ENCODE measurements at regions not wholly inside any gene's neighbourhood (a gene's known extent, or its start where the extent isn't known, plus 50 kb on each side); places are given as distances from the start of the nearest gene placed in this dataset.

DNA sequence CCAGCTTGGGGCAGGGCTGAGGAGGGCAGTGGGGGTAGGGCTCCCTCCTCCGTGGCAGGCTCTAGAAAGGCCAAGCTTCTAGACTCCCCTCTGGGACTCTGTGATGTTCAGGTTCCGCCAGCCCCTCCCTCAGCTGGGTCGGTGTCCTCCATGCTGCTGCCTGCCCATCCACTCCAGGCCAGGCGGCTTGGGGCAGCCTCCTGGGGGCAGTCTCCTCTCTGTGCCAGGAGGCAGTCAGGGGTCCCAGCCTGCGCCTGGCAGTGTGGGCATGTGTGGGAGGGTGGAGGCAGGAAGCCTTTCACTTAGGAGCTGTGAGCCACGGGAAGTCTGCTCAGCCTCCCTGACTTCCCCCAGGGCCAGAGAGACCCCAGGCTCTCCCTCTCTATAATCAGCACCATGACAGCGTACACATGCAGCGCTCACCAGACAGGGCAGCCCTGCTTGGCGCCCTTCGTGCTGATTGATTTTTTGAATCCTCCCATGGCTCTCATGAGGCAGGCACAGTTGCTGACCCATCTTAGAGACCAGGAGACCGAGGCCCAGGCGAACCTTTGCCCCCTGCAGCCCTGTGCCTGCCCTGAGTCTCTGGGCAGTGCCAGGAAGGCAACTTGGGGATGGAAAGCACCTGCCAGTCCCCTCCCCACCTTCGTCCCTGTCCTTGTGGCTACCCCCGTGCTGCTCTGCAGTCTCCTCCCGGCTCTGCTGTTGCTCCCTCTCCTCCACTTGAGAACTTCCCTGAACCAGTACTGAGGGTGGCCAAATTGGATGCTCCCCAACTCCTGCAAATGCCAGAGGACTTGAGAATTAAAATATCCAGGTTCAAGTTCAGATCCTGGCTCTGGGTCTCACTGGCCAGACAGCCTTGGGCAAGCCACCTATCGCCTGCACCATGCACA is 234.7 kb upstream of the GSE1 start:
- no peak for DNase-seq (ENCODE audit: low spot score)

DNA sequence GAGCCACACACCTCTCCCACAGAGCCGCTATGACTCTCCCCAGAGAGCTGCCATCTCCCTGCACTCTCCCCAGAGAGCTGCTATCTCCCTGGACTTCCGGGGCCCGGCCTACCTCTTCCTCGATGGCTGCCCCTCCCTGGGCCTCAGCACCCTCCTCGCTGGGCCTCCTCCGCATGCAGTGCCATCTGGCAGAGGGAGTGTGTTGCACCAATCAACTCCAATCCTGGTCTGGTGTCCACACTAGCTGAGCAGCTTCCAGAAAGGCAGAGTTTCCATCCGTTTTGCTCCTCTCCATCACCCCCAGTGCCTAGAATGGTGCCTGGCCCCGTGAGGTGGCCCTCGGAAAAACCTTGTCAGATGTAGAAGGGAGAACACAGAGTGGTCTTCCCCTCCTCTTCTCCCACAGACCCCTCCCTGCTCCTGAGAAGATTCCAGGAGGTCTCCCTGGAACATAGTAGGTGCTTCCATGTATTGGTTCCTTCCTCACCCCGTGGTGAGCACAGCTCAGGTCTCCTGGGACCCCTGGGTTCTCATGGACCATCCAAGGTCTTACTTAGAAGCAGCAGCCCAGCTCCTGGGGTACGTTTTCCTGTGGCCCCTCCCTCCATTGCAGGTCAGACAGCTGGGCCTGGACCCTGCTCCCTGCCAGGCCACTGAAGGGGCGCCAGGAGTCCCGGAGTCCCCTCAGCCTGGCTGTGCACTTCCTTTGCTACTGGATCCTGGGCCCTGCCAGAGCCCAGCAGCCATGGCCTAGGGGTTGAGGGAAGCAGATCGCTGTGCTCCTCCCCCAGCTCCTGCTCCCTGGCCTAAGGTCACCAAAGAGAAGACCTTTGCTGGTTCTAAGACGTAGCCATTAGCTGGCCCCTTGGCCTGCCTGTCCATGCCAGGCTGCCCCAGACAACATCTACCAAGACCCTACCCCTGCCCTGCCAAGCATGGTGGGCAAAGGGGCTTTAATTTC is 233.8 kb upstream of the GSE1 start:
- DNase-seq (ENCODE audit: low spot score), result no peak

DNA sequence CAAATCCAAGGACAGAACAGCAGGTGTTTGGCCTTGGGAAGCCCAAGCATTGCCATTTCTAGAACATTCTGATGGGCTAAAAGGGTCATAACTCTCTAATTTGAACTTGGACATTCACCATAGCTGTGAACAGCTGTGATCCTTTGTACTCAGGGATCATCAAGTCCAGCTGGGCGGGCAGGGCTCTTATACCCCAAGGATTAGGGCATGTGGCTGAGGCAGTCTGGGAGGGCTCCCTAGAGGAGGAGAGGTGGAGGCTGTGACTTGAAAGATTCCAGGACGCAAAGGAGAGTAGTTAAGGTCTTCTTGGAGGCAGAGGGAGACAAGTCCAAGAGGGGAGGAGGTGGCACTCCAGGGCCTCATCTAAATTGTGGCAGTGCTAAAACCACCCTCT is 233.1 kb upstream of the GSE1 start:
- no peak for DNase-seq (ENCODE audit: low spot score)

DNA sequence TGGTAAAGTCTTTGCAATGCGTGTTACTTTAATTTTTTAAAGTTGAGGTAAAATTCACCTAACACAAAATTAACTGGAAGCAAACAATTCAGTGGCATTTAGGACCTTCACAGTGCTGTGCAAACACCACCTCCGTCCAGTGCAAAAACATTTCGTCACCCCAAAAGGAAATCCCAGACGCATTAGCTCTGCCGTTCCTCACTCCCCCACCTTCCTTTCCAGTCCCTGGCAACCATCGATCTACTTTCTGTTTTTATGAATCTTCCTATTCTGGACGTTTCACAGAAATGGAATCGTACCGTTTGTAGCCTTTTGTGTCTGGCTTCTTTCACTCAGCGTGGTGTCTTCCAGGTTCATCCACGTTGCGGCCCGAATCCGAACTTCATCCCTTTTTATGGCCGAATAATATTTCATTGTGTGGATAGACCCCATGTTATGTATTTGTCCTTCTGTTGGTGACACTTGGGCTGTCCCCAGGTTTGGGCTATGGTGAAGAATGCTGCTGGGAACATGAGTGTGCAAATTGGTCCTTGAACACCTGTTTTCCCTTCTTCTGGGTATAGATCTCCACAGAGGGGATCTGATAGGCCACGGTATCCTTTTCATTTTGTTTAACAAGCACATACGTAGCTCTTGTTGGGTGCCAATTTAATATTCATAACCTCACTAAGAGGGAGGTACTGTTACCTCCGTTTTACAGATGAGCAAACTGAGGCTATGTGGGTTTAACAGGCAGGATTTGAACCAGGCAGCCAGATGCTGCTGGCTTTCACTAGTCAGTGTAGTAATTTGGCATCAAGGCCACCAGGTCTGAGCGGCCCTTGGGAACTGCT is 232.0 kb upstream of the GSE1 start:
- no peak for DNase-seq (ENCODE audit: low spot score)

DNA sequence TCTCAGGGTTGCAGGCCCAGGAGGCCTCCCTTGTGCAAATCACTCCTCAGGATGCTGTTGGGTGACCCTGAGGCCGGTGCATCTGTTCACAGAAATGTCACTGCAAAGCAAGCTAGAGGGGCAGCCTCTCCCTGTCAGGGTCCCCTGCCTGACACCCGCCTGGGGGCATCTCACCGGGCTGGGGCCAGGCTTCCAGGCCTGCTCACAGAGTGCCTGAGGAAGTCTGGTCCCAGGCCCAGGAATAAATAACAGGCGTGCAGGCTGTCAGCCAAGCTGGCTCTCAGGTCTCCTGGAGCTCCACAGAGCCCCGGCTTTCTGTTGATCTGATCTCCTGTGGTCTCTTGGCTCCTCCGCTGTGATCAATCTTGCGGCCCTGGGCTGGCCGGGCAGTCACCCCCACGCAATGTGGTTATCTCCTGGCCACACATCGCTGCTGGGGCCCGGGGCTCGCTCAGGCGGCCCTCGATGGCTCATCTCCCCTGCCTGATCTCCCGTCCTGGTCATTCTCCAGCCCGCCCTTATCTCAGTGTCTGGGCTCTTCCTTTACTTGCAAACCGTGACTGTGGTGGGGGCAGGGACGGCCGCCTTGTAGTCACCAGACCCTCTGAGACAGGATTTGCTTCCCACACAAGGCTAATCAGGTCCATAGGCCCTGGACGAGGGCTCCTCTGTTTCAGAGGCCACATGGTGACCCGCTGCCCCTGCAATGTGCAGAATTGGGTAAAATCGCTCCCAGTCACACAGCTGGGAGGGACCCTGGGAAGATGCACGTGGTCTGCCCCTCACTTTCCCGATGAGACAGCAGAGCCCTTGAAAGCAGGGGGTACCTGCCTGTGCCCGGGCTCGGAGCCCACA is 231.2 kb upstream of the GSE1 start:
- DNase-seq (ENCODE audit: low spot score), result no peak

DNA sequence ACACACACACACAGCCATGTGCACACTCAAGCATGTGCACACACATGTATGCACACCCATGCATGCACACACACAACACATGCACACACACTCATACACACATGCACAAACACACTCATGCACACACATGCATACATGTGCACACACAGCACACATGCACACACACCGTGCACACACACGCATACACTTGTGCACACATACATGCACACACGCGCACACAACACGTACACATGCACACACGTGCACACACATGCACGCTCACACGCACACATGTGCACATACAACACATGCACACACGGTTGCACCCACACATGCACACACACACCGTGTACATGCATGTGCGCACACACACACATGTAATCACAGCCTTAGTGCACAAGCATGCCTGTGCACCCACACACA is 230.4 kb upstream of the GSE1 start:
- no peak for DNase-seq (ENCODE audit: low spot score)

DNA sequence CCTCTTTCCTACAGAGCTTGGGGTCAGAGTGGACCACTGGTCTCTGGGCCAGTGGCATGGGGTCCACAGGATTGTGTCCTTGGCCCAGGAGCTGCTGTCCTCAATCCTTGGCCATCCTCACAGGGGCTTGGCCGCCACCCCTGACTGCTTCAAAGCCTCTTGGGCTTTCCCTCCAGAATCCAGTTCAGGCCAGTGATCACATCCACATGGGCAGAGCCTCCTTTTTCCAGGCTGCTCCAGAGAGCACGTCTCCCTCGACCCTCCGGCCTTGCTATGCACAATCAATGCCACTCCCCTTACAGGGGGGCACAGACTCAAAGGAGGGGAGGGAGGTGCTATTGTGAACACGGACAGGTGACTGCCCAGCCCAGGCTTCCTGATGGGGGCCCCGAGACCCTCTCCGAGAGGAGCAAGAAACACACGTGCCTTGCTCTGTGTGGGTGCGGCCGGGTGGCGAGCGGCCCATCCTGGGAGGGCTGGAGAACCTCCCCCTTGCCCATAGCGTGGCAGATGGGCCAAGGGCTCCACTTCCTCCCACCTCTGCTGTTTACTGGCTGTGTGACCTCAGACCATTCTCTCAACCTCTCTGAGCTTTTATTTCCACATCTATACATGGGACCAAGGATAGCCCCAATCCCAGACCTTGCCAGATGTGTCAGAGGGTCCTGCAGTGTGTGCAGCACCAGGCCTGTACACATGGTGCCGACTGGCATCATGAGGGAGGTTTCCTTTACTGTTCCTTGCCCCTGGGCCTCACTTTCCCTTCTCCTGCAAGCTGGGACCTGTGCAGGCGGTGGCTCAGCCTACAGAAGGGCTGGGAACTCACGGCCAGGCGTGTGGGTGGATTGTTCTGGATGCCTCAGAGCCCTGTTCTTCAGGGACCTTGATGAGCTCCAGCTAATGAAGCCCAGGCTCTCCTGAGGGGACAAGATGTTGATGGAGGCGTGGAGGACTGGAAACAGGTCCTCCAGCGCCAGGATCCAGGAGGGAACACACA is 229.0 kb upstream of the GSE1 start:
- DNase-seq (ENCODE audit: low spot score), result no peak

DNA sequence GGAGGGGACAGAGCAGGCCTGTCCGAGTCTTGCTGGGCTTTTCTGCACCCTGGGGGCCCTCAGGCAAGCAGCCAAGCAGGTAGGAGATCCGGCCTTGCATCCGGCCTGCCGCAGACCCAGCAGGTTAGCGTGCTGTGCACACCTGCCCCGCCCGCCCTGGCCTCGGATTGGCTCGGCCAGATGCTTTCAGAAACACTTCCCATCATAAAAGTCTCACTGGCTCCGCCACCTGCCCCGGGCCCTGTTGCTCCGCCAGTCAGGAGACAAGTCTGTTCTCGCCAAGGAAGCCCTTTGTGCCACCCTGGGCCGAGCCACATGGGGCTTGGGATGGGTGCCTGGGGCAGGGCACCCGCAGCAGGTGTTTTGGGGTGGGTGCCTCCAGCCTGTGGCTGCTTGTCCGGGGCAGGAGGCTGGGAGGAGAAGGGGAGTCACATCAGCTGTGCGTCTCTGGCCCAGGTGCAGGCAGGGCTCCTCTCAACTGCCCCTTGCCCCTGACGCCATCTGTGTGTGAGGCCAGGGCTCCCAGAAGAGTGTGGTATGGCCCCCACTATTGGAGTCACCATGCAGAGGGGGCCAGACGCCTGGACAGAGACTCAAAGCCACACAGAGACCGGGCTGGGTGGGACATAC is 228.2 kb upstream of the GSE1 start:
- no peak for DNase-seq (ENCODE audit: low spot score)

DNA sequence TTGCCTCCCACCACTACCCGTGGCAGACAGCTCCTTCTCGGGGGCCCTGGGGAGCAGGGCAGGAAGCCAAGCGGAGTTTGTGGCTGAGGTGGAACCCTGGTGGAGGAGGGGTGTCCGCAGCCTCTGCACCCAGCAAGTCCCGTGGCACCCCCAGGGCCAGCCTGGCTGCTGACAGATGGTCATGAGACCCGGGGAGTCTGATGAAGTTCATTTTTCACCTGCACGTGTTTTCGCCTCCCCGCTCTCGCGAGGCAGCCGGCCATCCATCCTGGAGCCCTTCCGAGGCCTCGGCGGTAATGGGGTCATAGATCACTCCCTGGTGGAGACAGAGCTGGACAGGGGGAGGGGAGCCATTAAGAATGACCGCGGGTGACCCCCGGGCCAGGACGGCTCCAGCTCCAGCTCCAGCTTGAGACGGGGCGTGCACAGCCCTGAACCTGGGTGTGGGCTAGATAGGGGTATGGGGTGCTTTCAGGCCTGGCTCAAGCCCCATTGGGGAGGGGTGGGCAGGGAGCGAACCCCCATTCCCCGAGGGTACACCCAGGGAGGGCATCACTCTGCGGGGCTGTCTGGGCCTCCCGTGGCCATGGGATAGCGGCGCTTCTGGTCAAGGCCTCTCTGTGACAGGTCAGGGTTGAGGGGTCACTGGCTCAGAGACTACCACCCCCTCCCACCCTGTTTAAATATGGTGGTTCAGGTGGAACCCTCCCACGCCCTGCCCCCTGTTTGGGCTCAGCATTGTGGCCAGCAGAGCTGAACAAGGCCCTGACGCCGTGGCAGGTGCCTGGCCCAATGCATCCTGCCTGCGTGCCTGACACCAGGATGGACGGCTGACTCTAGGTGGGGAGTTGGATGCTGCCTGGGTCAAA is 227.4 kb upstream of the GSE1 start:
- no peak for DNase-seq (ENCODE audit: low spot score)

DNA sequence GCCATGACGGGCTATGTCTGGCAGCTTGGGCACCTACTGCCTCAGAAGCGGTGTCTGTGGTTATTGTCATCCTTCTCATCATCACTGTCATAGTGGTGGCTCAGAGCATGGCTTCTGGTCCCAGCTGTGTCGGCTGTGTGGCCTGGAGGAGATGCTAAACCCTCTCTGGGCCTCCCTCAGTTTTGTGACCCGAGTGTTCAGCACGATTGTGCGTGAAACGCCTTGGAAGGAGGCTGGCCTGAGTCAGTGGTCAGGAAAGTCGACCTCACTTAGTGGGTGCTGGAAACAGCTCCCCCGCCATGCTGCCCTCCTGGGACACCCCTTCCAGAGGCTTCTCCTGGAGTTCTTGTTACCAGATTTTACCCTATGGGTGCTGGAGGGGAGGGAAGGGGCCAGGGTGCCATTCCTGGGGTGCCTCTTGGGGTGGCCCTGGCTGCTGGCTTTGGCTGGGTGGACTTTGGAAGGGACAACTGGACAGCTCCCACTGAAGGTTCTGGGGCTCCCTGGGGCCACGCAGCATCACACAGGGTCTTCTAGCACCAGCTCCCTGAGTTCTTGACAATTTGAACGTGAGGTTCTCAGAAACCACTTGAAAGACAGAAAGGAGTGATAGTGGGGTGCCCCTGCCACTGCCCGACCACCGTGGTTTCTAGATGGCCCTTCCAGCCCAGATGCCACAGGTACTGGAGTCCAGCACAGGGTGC is 226.5 kb upstream of the GSE1 start:
- DNase-seq (ENCODE audit: low spot score), result no peak

DNA sequence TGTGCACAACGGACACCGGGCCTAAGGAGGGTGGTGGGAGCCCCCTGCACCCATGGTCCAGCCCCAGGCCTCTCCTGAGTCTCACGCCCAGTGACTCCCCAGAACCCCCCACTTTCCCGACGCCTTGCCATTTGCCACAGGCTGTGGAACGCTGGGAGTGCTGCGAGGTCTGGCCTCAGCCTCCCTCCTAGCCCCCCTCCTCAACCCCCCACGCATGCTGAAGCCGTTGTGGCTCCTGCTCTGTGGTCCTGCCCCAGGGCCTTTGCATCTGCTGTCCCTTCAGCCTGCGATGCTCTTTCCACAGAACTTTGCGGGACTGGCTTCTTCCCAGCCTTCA is 226.0 kb upstream of the GSE1 start:
- no peak for DNase-seq (ENCODE audit: low spot score)

DNA sequence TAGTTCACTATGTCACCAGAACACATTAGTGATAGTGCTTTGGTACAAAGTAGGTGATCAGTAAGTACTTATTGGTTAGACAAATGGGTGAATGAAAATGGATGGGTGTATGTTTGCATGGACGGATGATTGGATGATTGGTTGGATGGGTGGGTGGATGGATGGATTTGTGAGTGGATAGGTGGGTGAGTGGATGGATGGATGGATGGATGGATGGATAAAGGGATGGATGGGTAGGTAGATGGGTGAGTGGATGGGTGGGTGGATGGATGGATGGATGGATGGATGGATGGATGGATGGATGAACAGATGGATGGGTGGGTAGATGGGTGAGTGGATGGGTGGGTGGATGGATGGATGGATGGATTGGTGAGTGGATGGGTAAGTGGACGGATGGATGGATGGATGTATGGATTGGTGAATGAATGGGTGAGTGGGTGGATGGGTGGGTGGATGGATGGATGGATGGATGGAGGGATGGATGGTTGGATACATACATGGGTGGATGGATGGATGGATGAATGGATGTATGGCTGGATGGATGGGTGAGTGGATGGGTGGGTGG is 225.3 kb upstream of the GSE1 start:
- no peak for DNase-seq (ENCODE audit: low spot score)

DNA sequence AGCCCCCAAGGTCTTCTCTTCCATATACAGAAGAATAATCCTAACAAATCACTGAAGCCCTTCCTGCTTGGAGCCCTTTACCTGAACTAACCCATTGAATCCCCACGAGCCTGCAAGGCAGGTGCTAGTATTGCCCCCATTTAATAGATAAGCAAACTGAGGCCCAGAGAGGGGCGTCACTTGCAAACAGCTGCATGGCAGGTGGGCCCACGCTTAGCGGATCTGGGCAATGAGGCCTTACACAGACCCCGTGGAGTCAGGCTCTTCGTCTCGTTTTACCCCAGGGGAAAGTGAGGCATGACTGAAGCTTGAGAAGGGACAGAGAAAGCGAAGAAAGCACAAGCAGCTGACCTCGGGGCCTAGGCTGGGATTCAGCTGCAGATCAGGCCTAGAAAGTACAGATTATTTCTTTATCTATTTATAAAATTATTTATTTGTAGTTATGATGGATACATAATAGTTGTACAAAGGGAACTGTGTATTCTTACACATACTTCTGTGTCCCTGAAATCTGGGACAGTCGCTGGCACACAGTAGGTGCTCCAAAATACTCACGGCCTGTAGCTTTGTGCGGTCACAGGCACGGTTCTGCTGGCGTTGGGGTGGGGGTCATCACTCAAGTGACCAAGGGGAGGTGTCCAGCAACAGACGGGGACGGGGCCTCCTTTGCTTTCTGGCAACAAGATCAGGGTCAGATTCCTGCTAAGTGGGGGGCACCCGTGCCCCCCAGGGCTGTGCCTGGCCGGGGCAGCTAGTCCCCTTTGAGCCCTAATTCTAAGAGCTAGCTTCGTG is 223.2 kb upstream of the GSE1 start:
- DNase-seq (ENCODE audit: low spot score), result no peak

DNA sequence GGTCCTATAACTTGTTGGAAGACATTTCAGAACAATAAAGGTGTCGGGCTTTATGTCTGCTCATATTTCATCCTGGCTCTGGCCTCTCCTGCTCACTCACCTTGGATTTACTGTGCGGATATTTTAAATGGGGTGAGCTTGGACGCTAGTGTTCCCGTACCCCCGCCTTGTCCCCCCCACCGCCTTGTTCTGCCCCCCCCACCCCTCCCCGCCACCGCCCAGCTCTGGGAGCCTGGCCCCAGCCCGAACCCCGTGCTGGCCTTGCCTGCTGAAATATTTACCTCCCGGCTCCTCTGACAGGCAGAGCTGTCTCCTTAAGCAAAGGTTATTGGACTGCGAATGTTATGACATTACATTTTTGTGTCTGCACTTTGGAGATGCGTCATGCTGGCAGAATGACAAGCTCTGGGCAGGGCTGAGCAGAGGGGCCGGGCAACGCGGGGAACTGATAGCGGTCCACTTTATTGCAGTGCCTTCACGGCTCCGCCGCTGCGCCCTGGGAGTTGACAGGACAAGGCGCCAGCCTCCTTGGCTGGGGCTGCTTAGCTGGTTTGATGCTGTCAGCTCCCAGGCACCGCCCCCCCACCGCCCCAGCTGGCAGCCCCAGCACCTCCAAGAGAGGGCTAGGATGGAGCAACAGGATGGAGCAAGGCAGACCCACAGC is 222.5 kb upstream of the GSE1 start:
- no peak for DNase-seq (ENCODE audit: low spot score)

DNA sequence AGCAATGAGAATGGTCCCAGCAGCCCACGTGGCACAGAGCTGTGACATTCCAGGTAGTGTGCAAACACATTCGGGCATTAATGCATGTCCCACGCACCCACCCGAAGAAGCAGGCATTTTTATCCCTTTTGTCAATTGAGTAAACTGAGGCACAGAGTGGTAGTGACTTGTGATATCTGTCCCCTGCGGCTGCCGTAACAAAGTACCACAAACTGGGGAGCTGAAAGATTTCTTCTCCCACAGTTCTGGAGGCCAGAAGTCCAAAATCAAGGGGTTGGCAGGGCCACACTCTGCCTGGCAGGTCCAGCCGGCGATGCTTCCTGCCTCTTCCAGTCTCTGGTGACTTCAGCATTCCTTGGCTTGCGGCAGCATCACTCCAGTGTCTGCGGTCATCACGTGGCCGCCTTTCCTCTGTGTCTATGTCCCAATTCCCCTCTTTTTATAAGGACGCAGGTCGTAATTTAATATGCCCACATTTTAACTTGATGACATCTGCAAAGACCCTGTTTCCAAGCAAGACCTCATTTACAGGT is 221.9 kb upstream of the GSE1 start:
- DNase-seq (ENCODE audit: low spot score), result no peak

Data from germinal center (tissue), 1 donor.